ENCODE measurements at regions not wholly inside any gene's neighbourhood (a gene's known extent, or its start where the extent isn't known, plus 50 kb on each side); places are given as distances from the start of the nearest gene placed in this dataset.

- Mint-ChIP-seq H3K4me1 (no peaks in the 10 kb centered on the region), H3K27ac (no peak overlapping the region), H3K9me3 (peaks cover 19% of the 10 kb centered on the region), H3K4me3 (no peak overlapping the region), H3K36me3 (no peaks in the 10 kb centered on the region; the same call in 1 of the 2 replicates), H3K27me3 (ENCODE audit: low read depth) (no peaks in the 10 kb centered on the region)
- ATAC-seq (no peak), DNase-seq (ENCODE audit: low spot score) (no peak)
- ChIA-PET CTCF (no interaction called here), POLR2A (no interaction called here)
- TF ChIP-seq ATF3 (CRISPR knock-in tag; conservative IDR thresholded peaks at IDR 0.05) (no peak), ATF1 (CRISPR knock-in tag; IDR thresholded peaks at IDR 0.05) (no peak), ZNF317 (CRISPR knock-in tag; IDR thresholded peaks at IDR 0.05; ENCODE audit: borderline replicate concordance, low read depth) (no peak), ESRRA (CRISPR knock-in tag; IDR thresholded peaks at IDR 0.05; ENCODE audit: borderline replicate concordance) (no peak), ETV6 (CRISPR knock-in tag; IDR thresholded peaks at IDR 0.05) (no peak), MXD4 (CRISPR knock-in tag; IDR thresholded peaks at IDR 0.05; ENCODE audit: borderline replicate concordance) (no peak), SOX15 (CRISPR knock-in tag; IDR thresholded peaks at IDR 0.05) (no peak)
- TF ChIP-seq, protein P1, sequence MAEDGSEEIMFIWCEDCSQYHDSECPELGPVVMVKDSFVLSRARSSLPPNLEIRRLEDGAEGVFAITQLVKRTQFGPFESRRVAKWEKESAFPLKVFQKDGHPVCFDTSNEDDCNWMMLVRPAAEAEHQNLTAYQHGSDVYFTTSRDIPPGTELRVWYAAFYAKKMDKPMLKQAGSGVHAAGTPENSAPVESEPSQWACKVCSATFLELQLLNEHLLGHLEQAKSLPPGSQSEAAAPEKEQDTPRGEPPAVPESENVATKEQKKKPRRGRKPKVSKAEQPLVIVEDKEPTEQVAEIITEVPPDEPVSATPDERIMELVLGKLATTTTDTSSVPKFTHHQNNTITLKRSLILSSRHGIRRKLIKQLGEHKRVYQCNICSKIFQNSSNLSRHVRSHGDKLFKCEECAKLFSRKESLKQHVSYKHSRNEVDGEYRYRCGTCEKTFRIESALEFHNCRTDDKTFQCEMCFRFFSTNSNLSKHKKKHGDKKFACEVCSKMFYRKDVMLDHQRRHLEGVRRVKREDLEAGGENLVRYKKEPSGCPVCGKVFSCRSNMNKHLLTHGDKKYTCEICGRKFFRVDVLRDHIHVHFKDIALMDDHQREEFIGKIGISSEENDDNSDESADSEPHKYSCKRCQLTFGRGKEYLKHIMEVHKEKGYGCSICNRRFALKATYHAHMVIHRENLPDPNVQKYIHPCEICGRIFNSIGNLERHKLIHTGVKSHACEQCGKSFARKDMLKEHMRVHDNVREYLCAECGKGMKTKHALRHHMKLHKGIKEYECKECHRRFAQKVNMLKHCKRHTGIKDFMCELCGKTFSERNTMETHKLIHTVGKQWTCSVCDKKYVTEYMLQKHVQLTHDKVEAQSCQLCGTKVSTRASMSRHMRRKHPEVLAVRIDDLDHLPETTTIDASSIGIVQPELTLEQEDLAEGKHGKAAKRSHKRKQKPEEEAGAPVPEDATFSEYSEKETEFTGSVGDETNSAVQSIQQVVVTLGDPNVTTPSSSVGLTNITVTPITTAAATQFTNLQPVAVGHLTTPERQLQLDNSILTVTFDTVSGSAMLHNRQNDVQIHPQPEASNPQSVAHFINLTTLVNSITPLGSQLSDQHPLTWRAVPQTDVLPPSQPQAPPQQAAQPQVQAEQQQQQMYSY (CRISPR knock-in tag; IDR thresholded peaks at IDR 0.05): no peak
These were observed 504.6 kb upstream of the ZNF462 start for GRCh38 chr9:106358331-106358730.

- no peaks in the 10 kb centered on the region for H3K4me1 Mint-ChIP-seq
- DNase-seq (ENCODE audit: low spot score) (no peak), ATAC-seq (no peak)
- H3K4me3 Mint-ChIP-seq: no peak overlapping the region
- ChIA-PET CTCF (no interaction called here), POLR2A (no interaction called here)
- H3K27me3 Mint-ChIP-seq (ENCODE audit: low read depth): no peaks in the 10 kb centered on the region
- no peak for TF ChIP-seq ZNF512 (CRISPR knock-in tag; IDR thresholded peaks at IDR 0.05; ENCODE audit: borderline replicate concordance)
- TF ChIP-seq TP53 (CRISPR knock-in tag; IDR thresholded peaks at IDR 0.05): no peak
- no peak for TF ChIP-seq SOX15 (CRISPR knock-in tag; IDR thresholded peaks at IDR 0.05)
- H3K9me3 Mint-ChIP-seq: peaks cover 13% of the 10 kb centered on the region
- no peak overlapping the region for H3K27ac Mint-ChIP-seq
- H3K36me3 Mint-ChIP-seq: peaks cover 6% of the 10 kb centered on the region
These were observed 486.3 kb upstream of the ZNF462 start for GRCh38 chr9:106376689-106377088.

GRCh38 chr9:106383072-106383471 is 479.9 kb upstream of the ZNF462 start:
- DNase-seq (ENCODE audit: low spot score): no peak
- POLR2A ChIA-PET: no interaction called here
- no peaks in the 10 kb centered on the region for H3K27me3 Mint-ChIP-seq (ENCODE audit: low read depth)
- TF ChIP-seq ATF1 (CRISPR knock-in tag; IDR thresholded peaks at IDR 0.05) (no peak), STAT6 (CRISPR knock-in tag; conservative IDR thresholded peaks at IDR 0.05; ENCODE audit: low read depth) (no peak), ESRRA (CRISPR knock-in tag; IDR thresholded peaks at IDR 0.05; ENCODE audit: borderline replicate concordance) (no peak), MAX (CRISPR knock-in tag; IDR thresholded peaks at IDR 0.05) (no peak), CDX4 (CRISPR knock-in tag; IDR thresholded peaks at IDR 0.05; ENCODE audit: borderline replicate concordance) (no peak), CBFB (CRISPR knock-in tag; IDR thresholded peaks at IDR 0.05; ENCODE audit: low read depth) (no peak), USF1 (CRISPR knock-in tag; IDR thresholded peaks at IDR 0.05) (no peak), IRF2 (CRISPR knock-in tag; IDR thresholded peaks at IDR 0.05; ENCODE audit: borderline replicate concordance, low read depth) (no peak), OVOL2 (CRISPR knock-in tag; IDR thresholded peaks at IDR 0.05; ENCODE audit: borderline replicate concordance) (no peak), TCF7 (CRISPR knock-in tag; IDR thresholded peaks at IDR 0.05; ENCODE audit: low read depth) (no peak)
- TF ChIP-seq, protein P2, sequence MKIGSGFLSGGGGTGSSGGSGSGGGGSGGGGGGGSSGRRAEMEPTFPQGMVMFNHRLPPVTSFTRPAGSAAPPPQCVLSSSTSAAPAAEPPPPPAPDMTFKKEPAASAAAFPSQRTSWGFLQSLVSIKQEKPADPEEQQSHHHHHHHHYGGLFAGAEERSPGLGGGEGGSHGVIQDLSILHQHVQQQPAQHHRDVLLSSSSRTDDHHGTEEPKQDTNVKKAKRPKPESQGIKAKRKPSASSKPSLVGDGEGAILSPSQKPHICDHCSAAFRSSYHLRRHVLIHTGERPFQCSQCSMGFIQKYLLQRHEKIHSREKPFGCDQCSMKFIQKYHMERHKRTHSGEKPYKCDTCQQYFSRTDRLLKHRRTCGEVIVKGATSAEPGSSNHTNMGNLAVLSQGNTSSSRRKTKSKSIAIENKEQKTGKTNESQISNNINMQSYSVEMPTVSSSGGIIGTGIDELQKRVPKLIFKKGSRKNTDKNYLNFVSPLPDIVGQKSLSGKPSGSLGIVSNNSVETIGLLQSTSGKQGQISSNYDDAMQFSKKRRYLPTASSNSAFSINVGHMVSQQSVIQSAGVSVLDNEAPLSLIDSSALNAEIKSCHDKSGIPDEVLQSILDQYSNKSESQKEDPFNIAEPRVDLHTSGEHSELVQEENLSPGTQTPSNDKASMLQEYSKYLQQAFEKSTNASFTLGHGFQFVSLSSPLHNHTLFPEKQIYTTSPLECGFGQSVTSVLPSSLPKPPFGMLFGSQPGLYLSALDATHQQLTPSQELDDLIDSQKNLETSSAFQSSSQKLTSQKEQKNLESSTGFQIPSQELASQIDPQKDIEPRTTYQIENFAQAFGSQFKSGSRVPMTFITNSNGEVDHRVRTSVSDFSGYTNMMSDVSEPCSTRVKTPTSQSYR (CRISPR knock-in tag; IDR thresholded peaks at IDR 0.05): no peak

More at GRCh38 chr9:106383072-106383471, 479.9 kb upstream of the ZNF462 start:
- Mint-ChIP-seq H3K27ac (no peak overlapping the region), H3K4me3 (no peak overlapping the region), H3K36me3 (no peaks in the 10 kb centered on the region), H3K4me1 (no peaks in the 10 kb centered on the region), H3K9me3 (no peaks in the 10 kb centered on the region)
- ATAC-seq: no peak
- CTCF ChIA-PET: no interaction called here

All from WTC11 (cell line).